ENCODE measurements at regions not wholly inside any gene's neighbourhood (a gene's known extent, or its start where the extent isn't known, plus 50 kb on each side); places are given as distances from the start of the nearest gene placed in this dataset.
"Not testable (repeated sequence)": the region's sequence is repeated elsewhere in the genome, so short reads cannot be mapped to it uniquely, and the experiment has no call there.

- Mint-ChIP-seq H3K4me1 (no peaks in the 10 kb centered on the region), H3K36me3 (ENCODE audit: low read depth) (no peaks in the 10 kb centered on the region), H3K4me3 (no peak overlapping the region), H3K27me3 (no peaks in the 10 kb centered on the region), H3K27ac (no peak overlapping the region), H3K9me3 (ENCODE audit: low read depth) (peaks cover 8% of the 10 kb centered on the region)
- intact Hi-C loops (cut with DNase I, micrococcal nuclease), result no loop called here
- DNase-seq (no peak), ATAC-seq (no peak)
- ChIA-PET CTCF (no interaction called here), POLR2A (no interaction called here)
Measured at GRCh38 chr17:53475002-53475401, 347.7 kb upstream of the KIF2B start.

GRCh38 chr17:53472586-53472985, 350.1 kb upstream of the KIF2B start:
- Mint-ChIP-seq H3K4me3 (no peak overlapping the region), H3K27me3 (no peaks in the 10 kb centered on the region), H3K4me1 (no peaks in the 10 kb centered on the region), H3K36me3 (ENCODE audit: low read depth) (no peaks in the 10 kb centered on the region), H3K9me3 (ENCODE audit: low read depth) (peaks cover 9% of the 10 kb centered on the region), H3K27ac (no peak overlapping the region)
- ChIA-PET POLR2A (no interaction called here), CTCF (no interaction called here)
- ATAC-seq, result no peak
- DNase-seq, result no peak
- intact Hi-C loops (cut with DNase I, micrococcal nuclease), result no loop called here

- CTCF ChIA-PET, result interaction anchor here (0.9 kb wide), 1 partner anchor 10 kb away, joined by 6 read pairs; no protein-coding TSS in a partner anchor
- POLR2A ChIA-PET, result no interaction called here
- no peak overlapping the region for H3K27ac Mint-ChIP-seq
- DNase-seq, result no peak
- intact Hi-C loops (cut with DNase I, micrococcal nuclease), result no loop called here
- H3K27me3 Mint-ChIP-seq, result no peaks in the 10 kb centered on the region
- H3K9me3 Mint-ChIP-seq (ENCODE audit: low read depth), result peaks cover 5% of the 10 kb centered on the region
- no peaks in the 10 kb centered on the region for H3K36me3 Mint-ChIP-seq (ENCODE audit: low read depth)
- H3K4me1 Mint-ChIP-seq, result no peaks in the 10 kb centered on the region
- no peak for ATAC-seq
- no peak overlapping the region for H3K4me3 Mint-ChIP-seq
Measured at GRCh38 chr17:53471514-53471913, 351.2 kb upstream of the KIF2B start.

GRCh38 chr17:53470626-53471025, 352.1 kb upstream of the KIF2B start:
- ChIA-PET POLR2A (no interaction called here), CTCF (interaction anchor here (0.9 kb wide), 1 partner anchor 9 kb away, joined by 6 read pairs; no protein-coding TSS in a partner anchor)
- H3K27me3 Mint-ChIP-seq, result no peaks in the 10 kb centered on the region
- intact Hi-C loops (cut with DNase I, micrococcal nuclease), result no loop called here
- DNase-seq, result no peak
- no peak overlapping the region for H3K27ac Mint-ChIP-seq
- H3K4me3 Mint-ChIP-seq, result no peak overlapping the region
- no peaks in the 10 kb centered on the region for H3K4me1 Mint-ChIP-seq
- H3K36me3 Mint-ChIP-seq (ENCODE audit: low read depth), result no peaks in the 10 kb centered on the region
- no peak for ATAC-seq
- H3K9me3 Mint-ChIP-seq (ENCODE audit: low read depth), result peaks cover 5% of the 10 kb centered on the region

- POLR2A ChIA-PET, result interaction anchor here (0.6 kb wide), 1 partner anchor 182 kb away, joined by 4 read pairs; no protein-coding TSS in a partner anchor
- Mint-ChIP-seq H3K4me1 (no peaks in the 10 kb centered on the region), H3K27me3 (no peaks in the 10 kb centered on the region), H3K4me3 (no peak overlapping the region), H3K27ac (no peak overlapping the region), H3K36me3 (ENCODE audit: low read depth) (no peaks in the 10 kb centered on the region), H3K9me3 (ENCODE audit: low read depth) (peaks cover 7% of the 10 kb centered on the region)
- ATAC-seq, result no peak
- no peak for DNase-seq
- intact Hi-C loops (cut with DNase I, micrococcal nuclease), result no loop called here
- CTCF ChIA-PET, result no interaction called here
Measured at GRCh38 chr17:53466733-53467132, 356.0 kb upstream of the KIF2B start.

- intact Hi-C loops (cut with DNase I, micrococcal nuclease); ATAC-seq; CTCF ChIA-PET; H3K27me3 Mint-ChIP-seq; H3K4me1 Mint-ChIP-seq; H3K9me3 Mint-ChIP-seq (ENCODE audit: low read depth); H3K36me3 Mint-ChIP-seq (ENCODE audit: low read depth); POLR2A ChIA-PET; H3K4me3 Mint-ChIP-seq; H3K27ac Mint-ChIP-seq; DNase-seq: not testable (repeated sequence)
Measured at GRCh38 chr17:53464396-53464795, 358.3 kb upstream of the KIF2B start.

- intact Hi-C loops (cut with DNase I, micrococcal nuclease), result no loop called here
- DNase-seq, result no peak
- no peak overlapping the region for H3K4me3 Mint-ChIP-seq
- peaks cover 11% of the 10 kb centered on the region for H3K9me3 Mint-ChIP-seq (ENCODE audit: low read depth)
- ATAC-seq, result no peak
- no peaks in the 10 kb centered on the region for H3K27me3 Mint-ChIP-seq
- POLR2A ChIA-PET, result no interaction called here
- CTCF ChIA-PET, result no interaction called here
- no peak overlapping the region for H3K27ac Mint-ChIP-seq
- H3K4me1 Mint-ChIP-seq, result no peaks in the 10 kb centered on the region
- no peaks in the 10 kb centered on the region for H3K36me3 Mint-ChIP-seq (ENCODE audit: low read depth)
Measured at GRCh38 chr17:53463363-53463762, 359.4 kb upstream of the KIF2B start.

GRCh38 chr17:53462393-53462811, 360.3 kb upstream of the KIF2B start:
- CTCF ChIA-PET, result no interaction called here
- no peak for DNase-seq
- Mint-ChIP-seq H3K4me1 (no peaks in the 10 kb centered on the region), H3K9me3 (ENCODE audit: low read depth) (peaks cover 9% of the 10 kb centered on the region), H3K27ac (no peak overlapping the region), H3K27me3 (no peaks in the 10 kb centered on the region), H3K36me3 (ENCODE audit: low read depth) (no peaks in the 10 kb centered on the region), H3K4me3 (no peak overlapping the region)
- no peak for ATAC-seq
- POLR2A ChIA-PET, result no interaction called here
- intact Hi-C loops (cut with DNase I, micrococcal nuclease), result no loop called here

GRCh38 chr17:53455943-53456342, 366.8 kb upstream of the KIF2B start:
- CTCF ChIA-PET; H3K4me1 Mint-ChIP-seq; POLR2A ChIA-PET; H3K36me3 Mint-ChIP-seq (ENCODE audit: low read depth); H3K27ac Mint-ChIP-seq; intact Hi-C loops (cut with DNase I, micrococcal nuclease); H3K4me3 Mint-ChIP-seq; DNase-seq; H3K27me3 Mint-ChIP-seq; ATAC-seq: not testable (repeated sequence)
- H3K9me3 Mint-ChIP-seq (ENCODE audit: low read depth), result peaks cover 20% of the 10 kb centered on the region

GRCh38 chr17:53454337-53454736, 368.4 kb upstream of the KIF2B start:
- no peaks in the 10 kb centered on the region for H3K36me3 Mint-ChIP-seq (ENCODE audit: low read depth)
- H3K27me3 Mint-ChIP-seq, result no peaks in the 10 kb centered on the region
- ChIA-PET POLR2A (no interaction called here), CTCF (no interaction called here)
- no peak overlapping the region for H3K27ac Mint-ChIP-seq
- H3K4me3 Mint-ChIP-seq, result no peak overlapping the region
- no peaks in the 10 kb centered on the region for H3K4me1 Mint-ChIP-seq
- peaks cover 20% of the 10 kb centered on the region for H3K9me3 Mint-ChIP-seq (ENCODE audit: low read depth)
- intact Hi-C loops (cut with DNase I, micrococcal nuclease), result no loop called here
- ATAC-seq (no peak), DNase-seq (no peak)

- intact Hi-C loops (cut with DNase I, micrococcal nuclease), result no loop called here
- no peaks in the 10 kb centered on the region for H3K27me3 Mint-ChIP-seq
- no peaks in the 10 kb centered on the region for H3K4me1 Mint-ChIP-seq
- CTCF ChIA-PET, result no interaction called here
- POLR2A ChIA-PET, result no interaction called here
- no peak for DNase-seq
- no peak overlapping the region for H3K27ac Mint-ChIP-seq
- no peaks in the 10 kb centered on the region for H3K36me3 Mint-ChIP-seq (ENCODE audit: low read depth)
- H3K4me3 Mint-ChIP-seq, result no peak overlapping the region
- ATAC-seq, result no peak
- H3K9me3 Mint-ChIP-seq (ENCODE audit: low read depth), result peaks cover 3% of the 10 kb centered on the region
Measured at GRCh38 chr17:53449324-53449723, 373.4 kb upstream of the KIF2B start.

- Mint-ChIP-seq H3K4me3 (no peak overlapping the region), H3K36me3 (ENCODE audit: low read depth) (no peaks in the 10 kb centered on the region), H3K27ac (no peak overlapping the region), H3K4me1 (no peaks in the 10 kb centered on the region), H3K9me3 (ENCODE audit: low read depth) (peaks cover 14% of the 10 kb centered on the region), H3K27me3 (no peaks in the 10 kb centered on the region)
- intact Hi-C loops (cut with DNase I, micrococcal nuclease), result no loop called here
- CTCF ChIA-PET, result no interaction called here
- DNase-seq (no peak), ATAC-seq (no peak)
- POLR2A ChIA-PET, result no interaction called here
Measured at GRCh38 chr17:53428913-53429312, 393.8 kb upstream of the KIF2B start.

GRCh38 chr17:53426505-53426904, 396.2 kb upstream of the KIF2B start:
- ATAC-seq (no peak), DNase-seq (no peak)
- intact Hi-C loops (cut with DNase I, micrococcal nuclease), result no loop called here
- peaks cover 17% of the 10 kb centered on the region for H3K9me3 Mint-ChIP-seq (ENCODE audit: low read depth)
- ChIA-PET CTCF (interaction anchor here (0.8 kb wide), 1 partner anchor 164 kb away, joined by 3 read pairs; no protein-coding TSS in a partner anchor), POLR2A (no interaction called here)
- H3K27ac Mint-ChIP-seq, result no peak overlapping the region
- no peaks in the 10 kb centered on the region for H3K36me3 Mint-ChIP-seq (ENCODE audit: low read depth)
- no peaks in the 10 kb centered on the region for H3K27me3 Mint-ChIP-seq
- no peak overlapping the region for H3K4me3 Mint-ChIP-seq
- no peaks in the 10 kb centered on the region for H3K4me1 Mint-ChIP-seq
